H1 (cell line): ENCODE measurements at regions not wholly inside any gene's neighbourhood (a gene's known extent, or its start where the extent isn't known, plus 50 kb on each side); places are given as distances from the start of the nearest gene placed in this dataset.

Experiments
- CTCF ChIA-PET: fragments of 300-600 bp; sonication (Branson Sonifier 250); formaldehyde crosslinking; loops from one replicate; lab custom pipeline; 2021; ENCODE audit not compliant: partially characterized antibody; lab: Charles Lee
- POLR2A ChIA-PET: fragments of 300-600 bp; sonication (Branson Sonifier 250); formaldehyde crosslinking; loops from one replicate; lab custom pipeline; 2021; ENCODE audit warnings: inconsistent platforms; ENCODE audit not compliant: partially characterized antibody; lab: Charles Lee
- DNase-seq, 2 experiments: peaks; one replicate each; pipeline versions ENCODE4 v3.0.0 to v3.0.0-alpha.2; 2010 to 2022; ENCODE audit warnings: low spot score in 2 of 2, low read depth in 1 of 2, mixed read lengths in 1 of 2
- FAIRE-seq: peaks from 2 replicates; lab custom pipeline; 2011; peaks lifted over from hg19 to GRCh38; lab: Jason Lieb, UNC
- H2AFZ ChIP-seq: 2 replicates; pipeline ENCODE4 v1.8.1; 2012; ENCODE audit warnings: low read length, inconsistent platforms
- H2AK5ac ChIP-seq: 2 replicates; pipeline ENCODE4 v1.6.1; 2013; ENCODE audit warnings: low read depth, low read length
- H2BK120ac ChIP-seq: replicated peaks from 2 replicates; pipeline ENCODE3; 2013; ENCODE audit warnings: low read depth, low read length, inconsistent platforms
- H2BK12ac ChIP-seq: 2 replicates; pipeline ENCODE4 v1.6.1; 2013; ENCODE audit warnings: low read depth, low read length
- H2BK15ac ChIP-seq: 2 replicates; pipeline ENCODE4 v1.6.1; 2013; ENCODE audit warnings: low read length
- H2BK20ac ChIP-seq: 2 replicates; pipeline ENCODE4 v1.6.1; 2013; ENCODE audit warnings: low read length
- H2BK5ac ChIP-seq: 2 replicates; pipeline ENCODE4 v1.6.1; 2013; ENCODE audit warnings: low read depth, low read length
- H3K14ac ChIP-seq: 2 replicates; pipeline ENCODE4 v1.6.1; 2013; ENCODE audit warnings: inconsistent platforms; ENCODE audit not compliant: insufficient read length
- H3K18ac ChIP-seq: 2 replicates; pipeline ENCODE4 v1.6.1; 2013; ENCODE audit warnings: low read length; ENCODE audit errors: extremely low read depth
- H3K23ac ChIP-seq: 2 replicates; pipeline ENCODE4 v1.6.1; 2013; ENCODE audit warnings: inconsistent platforms; ENCODE audit not compliant: insufficient read length
- H3K23me2 ChIP-seq: 2 replicates; pipeline ENCODE4 v1.6.1; 2013; ENCODE audit warnings: low read depth, low read length
- H3K27ac ChIP-seq: 2 replicates; pipeline ENCODE4 v1.6.1; 2011; ENCODE audit warnings: low read depth, low read length, inconsistent platforms
- H3K27me3 ChIP-seq, 4 experiments: replicated peaks in 1 of 4; 1 replicate in 1 of 4; 2 replicates in 3 of 4; pipeline versions ENCODE4 v1.6.1 to v1.8.1; 2011 to 2013; ENCODE audit warnings: low read length in 3 of 4, mild to moderate bottlenecking in 3 of 4, inconsistent platforms in 2 of 4, mixed read lengths in 2 of 4, moderate library complexity in 1 of 4; ENCODE audit not compliant: control insufficient read depth in 3 of 4, insufficient read depth in 3 of 4; ENCODE audit errors: extremely low read depth in 1 of 4
- H3K36me3 ChIP-seq, 4 experiments: 2 replicates each; pipeline versions ENCODE4 v1.6.1 to v1.8.1; 2011 to 2013; ENCODE audit warnings: mild to moderate bottlenecking in 4 of 4, low read length in 3 of 4, moderate library complexity in 2 of 4, control low read depth in 1 of 4, inconsistent platforms in 1 of 4; ENCODE audit not compliant: insufficient read depth in 4 of 4, control insufficient read depth in 2 of 4
- H3K4ac ChIP-seq: replicated peaks from 2 replicates; pipeline ENCODE3; 2013; ENCODE audit warnings: low read length, low read depth, mixed read lengths, inconsistent platforms; ENCODE audit not compliant: insufficient read length
- H3K4me1 ChIP-seq, 4 experiments: replicated peaks in 1 of 4; 1 replicate in 1 of 4; 2 replicates in 3 of 4; pipeline versions ENCODE4 v1.6.1 to v1.8.1; 2011 to 2013; ENCODE audit warnings: low read length in 3 of 4, inconsistent platforms in 2 of 4, mixed read lengths in 1 of 4; ENCODE audit not compliant: insufficient read depth in 4 of 4, control insufficient read depth in 3 of 4
- H3K4me2 ChIP-seq, 2 experiments: 2 replicates each; pipeline versions ENCODE4 v1.6.1 to v1.8.1; 2011 to 2013; ENCODE audit warnings: low read depth in 2 of 2, low read length in 2 of 2, control low read depth in 1 of 2, inconsistent platforms in 1 of 2, mild to moderate bottlenecking in 1 of 2; ENCODE audit not compliant: insufficient read depth in 1 of 2
- H3K4me3 ChIP-seq, 4 experiments: fragments of 200-600, 300-600 bp in 1 of 4; sonication (generic), shearing (Covaris generic), sonication (Bioruptor Twin) in 1 of 4; 2 replicates each; pipeline versions ENCODE4 v1.5.1 to v1.8.1; 2011 to 2016; ENCODE audit warnings: low read length in 4 of 4, low read depth in 3 of 4, control low read depth in 2 of 4, inconsistent platforms in 2 of 4, mild to moderate bottlenecking in 2 of 4, mixed read lengths in 1 of 4, moderate library complexity in 1 of 4; ENCODE audit not compliant: insufficient read depth in 2 of 4; ENCODE audit errors: extremely low read depth in 1 of 4
- H3K56ac ChIP-seq: replicated peaks from 2 replicates; pipeline ENCODE3; 2013; ENCODE audit warnings: low read depth, mild to moderate bottlenecking, mixed read lengths, low read length, inconsistent platforms; ENCODE audit not compliant: insufficient read length
- H3K79me1 ChIP-seq: 2 replicates; pipeline ENCODE4 v1.6.1; 2013; ENCODE audit warnings: low read depth, low read length, control low read depth
- H3K79me2 ChIP-seq, 2 experiments: 2 replicates each; pipeline versions ENCODE4 v1.6.1 to v1.8.1; 2012 to 2013; ENCODE audit warnings: low read length in 2 of 2, mild to moderate bottlenecking in 2 of 2, inconsistent platforms in 1 of 2; ENCODE audit not compliant: insufficient read depth in 2 of 2, control insufficient read depth in 1 of 2
- H3K9ac ChIP-seq, 4 experiments: replicated peaks in 1 of 4; 1 replicate in 1 of 4; 2 replicates in 3 of 4; pipeline versions ENCODE4 v1.6.1 to v1.8.1; 2011 to 2013; ENCODE audit warnings: low read depth in 3 of 4, low read length in 3 of 4, control low read depth in 2 of 4, mild to moderate bottlenecking in 2 of 4, moderate library complexity in 2 of 4, inconsistent platforms in 1 of 4; ENCODE audit errors: extremely low read depth in 1 of 4
- H3K9me3 ChIP-seq, 2 experiments: 2 replicates each; pipeline versions ENCODE4 v1.6.1 to v1.8.1; 2012 to 2013; ENCODE audit warnings: mild to moderate bottlenecking in 2 of 2, moderate library complexity in 2 of 2, control low read depth in 1 of 2, inconsistent platforms in 1 of 2, low read depth in 1 of 2, low read length in 1 of 2, mixed read lengths in 1 of 2; ENCODE audit not compliant: insufficient read depth in 2 of 2
- H4K20me1 ChIP-seq, 2 experiments: replicated peaks in 1 of 2; 2 replicates each; pipeline versions ENCODE3 to v1.8.1; 2011 to 2013; ENCODE audit warnings: inconsistent platforms in 2 of 2, low read length in 2 of 2, mild to moderate bottlenecking in 1 of 2; ENCODE audit not compliant: insufficient read depth in 2 of 2, control insufficient read depth in 1 of 2
- H4K5ac ChIP-seq: 2 replicates; pipeline ENCODE4 v1.6.1; 2013; ENCODE audit warnings: low read length, low read depth, mixed read lengths, inconsistent platforms; ENCODE audit not compliant: insufficient read length
- H4K8ac ChIP-seq: 2 replicates; pipeline ENCODE4 v1.8.0; 2013; ENCODE audit warnings: mild to moderate bottlenecking, moderate library complexity, low read length, inconsistent platforms; ENCODE audit not compliant: insufficient read depth; ENCODE audit errors: extremely low read depth
- H4K91ac ChIP-seq: replicated peaks from 2 replicates; pipeline ENCODE3; 2013; ENCODE audit warnings: low read length, mixed read lengths, inconsistent platforms; ENCODE audit not compliant: insufficient read length
- BCL11A ChIP-seq, 2 experiments: IDR thresholded peaks; one replicate each; pipeline ENCODE4 v1.6.1; 2011; ENCODE audit warnings: low read depth in 2 of 2, low read length in 2 of 2, mild to moderate bottlenecking in 2 of 2
- CBX5 ChIP-seq: fragments of 300-800, 300-1000 bp; sonication (generic); IDR thresholded peaks from 2 replicates; pipeline ENCODE4 v1.7.1; 2016; ENCODE audit warnings: antibody characterized with exemption, low read length, low read depth
- CHD2 ChIP-seq: IDR thresholded peaks from 2 replicates; pipeline ENCODE4 v1.6.1; 2012; ENCODE audit warnings: low read length, improper control_type of control experiment
- EZH2 ChIP-seq: fragments of 200-600 bp; sonication (generic); IDR thresholded peaks from 2 replicates; pipeline ENCODE4 v1.7.1; 2012; ENCODE audit warnings: low read depth, mild to moderate bottlenecking, moderate library complexity, low read length, inconsistent platforms; ENCODE audit not compliant: severe bottlenecking
- GABPA ChIP-seq: IDR thresholded peaks from 2 replicates; pipeline ENCODE4 v1.6.1; 2011; ENCODE audit warnings: mild to moderate bottlenecking, low read length, moderate library complexity, borderline replicate concordance; ENCODE audit not compliant: insufficient read depth
- GTF2F1 ChIP-seq: IDR thresholded peaks from 2 replicates; pipeline ENCODE4 v1.6.1; 2012; ENCODE audit warnings: low read depth, low read length, improper control_type of control experiment, borderline replicate concordance
- HDAC6 ChIP-seq: IDR thresholded peaks from one replicate; pipeline ENCODE4 v1.7.1; 2012; ENCODE audit warnings: low read depth, mild to moderate bottlenecking, inconsistent platforms, low read length, moderate library complexity
- KDM5A ChIP-seq: fragments of 200-600 bp; IDR thresholded peaks from 2 replicates; pipeline ENCODE4 v1.7.1; 2012; ENCODE audit warnings: mild to moderate bottlenecking, low read length, inconsistent platforms, mixed read lengths
- PHF8 ChIP-seq: fragments of 200-600 bp; sonication (generic); conservative IDR thresholded peaks from 2 replicates; pipeline ENCODE4 v1.7.1; 2012; ENCODE audit warnings: low read depth, mild to moderate bottlenecking, inconsistent platforms, low read length, moderate library complexity
- SAP30 ChIP-seq: fragments of 300-600 bp; sonication (generic); IDR thresholded peaks from 2 replicates; pipeline ENCODE4 v1.7.1; 2012; ENCODE audit warnings: low read length, moderate library complexity, mild to moderate bottlenecking, inconsistent platforms; ENCODE audit not compliant: insufficient read depth, insufficient replicate concordance
- SP2 ChIP-seq: IDR thresholded peaks from 2 replicates; pipeline ENCODE4 v1.6.1; 2012; ENCODE audit warnings: mild to moderate bottlenecking, low read length, inconsistent platforms
- TEAD4 ChIP-seq: IDR thresholded peaks from 2 replicates; pipeline ENCODE4 v1.6.1; 2012; ENCODE audit warnings: low read depth, low read length, inconsistent platforms, mixed read lengths
- WGBS, 2 experiments: shearing (Covaris generic) in 1 of 2; methylation state at CpG; one replicate each; pipeline versions ENCODE4 v1.1.6 to v1.1.7; 2013 to 2015; ENCODE audit warnings: low lambda C conversion rate in 2 of 2, mixed read lengths in 2 of 2, inconsistent platforms in 1 of 2, low coverage in 1 of 2, missing lambda C conversion rate in 1 of 2; ENCODE audit not compliant: insufficient replicate concordance in 2 of 2, insufficient coverage in 1 of 2, insufficient read length in 1 of 2; ENCODE audit errors: extremely low coverage in 1 of 2, missing lambda C conversion rate in 1 of 2; 5-methylcytosine and 5-hydroxymethylcytosine counted together

DNA sequence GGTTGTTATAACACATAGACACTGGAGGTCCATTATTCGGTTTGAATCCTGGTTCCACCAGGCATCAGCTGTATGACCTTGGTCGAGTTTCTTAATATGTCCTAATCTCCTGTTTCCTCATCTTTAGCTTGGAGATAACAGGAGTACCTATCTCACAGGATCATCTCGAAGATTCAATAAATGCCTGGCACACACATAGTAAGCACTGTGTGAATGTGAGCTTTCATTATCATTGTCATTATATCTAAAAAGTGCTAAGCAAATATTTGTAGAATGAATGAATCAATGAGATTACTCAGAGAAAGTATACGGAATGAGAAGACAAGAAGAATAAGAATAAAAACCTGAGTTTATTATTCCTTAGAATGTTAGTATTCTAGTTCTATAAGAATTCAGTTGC is 227.4 kb upstream of the CFAP20DC start:
- Histone ChIP-seq H3K79me1 (no peaks in the 10 kb centered on the region), H4K8ac (no peak overlapping the region), H3K14ac (no peak overlapping the region), H2BK20ac (no peak overlapping the region), H2BK15ac (no peak overlapping the region), H3K27ac (no peak overlapping the region), H3K23ac (no peak overlapping the region), H3K36me3 (no peaks in the 10 kb centered on the region), H3K4me3 (no peak overlapping the region), H3K4me2 (no peak overlapping the region), H3K56ac (no peak overlapping the region), H2BK5ac (no peak overlapping the region), H3K9ac (no peak overlapping the region), H3K18ac (no peak overlapping the region), H3K79me2 (no peaks in the 10 kb centered on the region), H2AFZ (no peak overlapping the region), H3K4ac (no peak overlapping the region), H4K91ac (no peak overlapping the region), H4K5ac (no peak overlapping the region), H3K27me3 (no peaks in the 10 kb centered on the region), H3K4me1 (no peaks in the 10 kb centered on the region), H3K9me3 (no peaks in the 10 kb centered on the region), H3K23me2 (no peaks in the 10 kb centered on the region; the same call in 1 of the 2 replicates), H4K20me1 (no peaks in the 10 kb centered on the region), H2BK120ac (no peak overlapping the region), H2AK5ac (no peak overlapping the region), H2BK12ac (no peak overlapping the region)
- DNase-seq: no peak
- FAIRE-seq: no peak
- ChIA-PET CTCF (interaction anchor here (1.2 kb wide), 1 partner anchor 8 kb away, joined by 3 read pairs; no protein-coding TSS in a partner anchor), POLR2A (no interaction called here)
- no peak for TF ChIP-seq SAP30
- TF ChIP-seq EZH2: no peak
- TF ChIP-seq GTF2F1: no peak
- TF ChIP-seq TEAD4: no peak
- no peak for TF ChIP-seq GABPA
- TF ChIP-seq SP2: no peak
- TF ChIP-seq KDM5A: no peak
- no peak for TF ChIP-seq CHD2
- no peak for TF ChIP-seq BCL11A (IDR thresholded peaks at IDR 0.05; ENCODE audit: low read depth in 2 of 2, low read length in 2 of 2)
- TF ChIP-seq HDAC6: no peak
- TF ChIP-seq CBX5: no peak
- TF ChIP-seq PHF8: no peak
- 93% methylated on average over 4 of the region's 4 CpGs; no CpG with 5 or more reads in 1 of the 2 experiments for WGBS, 2 experiments
